ENCODE measurements at regions not wholly inside any gene's neighbourhood (a gene's known extent, or its start where the extent isn't known, plus 50 kb on each side); places are given as distances from the start of the nearest gene placed in this dataset.

DNA sequence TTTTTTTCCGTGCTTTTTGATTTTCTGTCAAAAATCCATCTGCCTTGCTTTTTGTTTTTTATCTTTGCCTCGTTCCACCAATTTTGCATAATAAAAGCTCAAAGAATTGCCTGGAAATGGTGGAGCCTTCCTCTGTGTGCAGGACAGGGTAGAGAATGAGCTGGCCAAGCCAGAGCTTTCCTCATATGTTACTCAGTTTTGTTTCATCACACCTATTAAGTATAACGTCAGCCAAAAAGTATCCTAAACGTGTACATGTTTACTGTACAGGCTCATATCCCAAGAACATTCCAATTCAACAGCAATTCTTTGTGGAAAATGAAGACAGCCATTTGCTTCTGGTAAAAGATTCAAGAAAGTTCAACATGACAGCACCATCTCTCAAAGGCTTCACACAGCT lies 191.2 kb upstream of the LMNTD1 start:
- 73 to 91% (median 83%) methylated on average over 4 of the region's 4 CpGs for WGBS, 5 donors
- no peak overlapping the region for H3K27ac ChIP-seq
- no peak for TF ChIP-seq POLR2AphosphoS5 (IDR thresholded peaks at IDR 0.05)
- no peak for TF ChIP-seq POLR2A (IDR thresholded peaks at IDR 0.05)
- TF ChIP-seq CTCF (IDR thresholded peaks at IDR 0.05 in 8 of 11, conservative IDR thresholded peaks at IDR 0.05 in 3 of 11) = no peak
- no peaks in the 10 kb centered on the region for H3K4me1 ChIP-seq
- no peak overlapping the region for H3K4me3 ChIP-seq
- intact Hi-C loops (cut with DNase I; ENCODE audit: low total_unique reads) = no loop called here
- H3K27me3 ChIP-seq (replicated peaks in 1 of 7) = no peaks in the 10 kb centered on the region
- no peaks in the 10 kb centered on the region for H3K9me3 ChIP-seq
- H3K36me3 ChIP-seq = no peaks in the 10 kb centered on the region
- no peak for DNase-seq

GRCh38 chr12:25745281-25745680 lies 192.2 kb upstream of the LMNTD1 start:
- no peaks in the 10 kb centered on the region for H3K9me3 ChIP-seq
- intact Hi-C loops (cut with DNase I; ENCODE audit: low total_unique reads) = no loop called here
- TF ChIP-seq CTCF (IDR thresholded peaks at IDR 0.05 in 8 of 11, conservative IDR thresholded peaks at IDR 0.05 in 3 of 11) = no peak
- no peak for TF ChIP-seq POLR2AphosphoS5 (IDR thresholded peaks at IDR 0.05)
- TF ChIP-seq POLR2A (IDR thresholded peaks at IDR 0.05) = no peak
- DNase-seq = no peak
- no peak overlapping the region for H3K4me3 ChIP-seq
- no peaks in the 10 kb centered on the region for H3K36me3 ChIP-seq
- H3K27ac ChIP-seq = no peak overlapping the region
- WGBS, 5 donors = 60 to 76% (median 72%) methylated on average over 2 of the region's 2 CpGs
- no peaks in the 10 kb centered on the region for H3K4me1 ChIP-seq
- no peaks in the 10 kb centered on the region for H3K27me3 ChIP-seq (replicated peaks in 1 of 7)

- TF ChIP-seq CTCF (IDR thresholded peaks at IDR 0.05 in 8 of 11, conservative IDR thresholded peaks at IDR 0.05 in 3 of 11) (no peak), POLR2AphosphoS5 (IDR thresholded peaks at IDR 0.05) (no peak), POLR2A (IDR thresholded peaks at IDR 0.05) (no peak)
- no peaks in the 10 kb centered on the region for H3K4me1 ChIP-seq
- DNase-seq = no peak
- H3K27ac ChIP-seq = no peak overlapping the region
- H3K9me3 ChIP-seq = no peaks in the 10 kb centered on the region
- intact Hi-C loops (cut with DNase I; ENCODE audit: low total_unique reads) = no loop called here
- no peaks in the 10 kb centered on the region for H3K36me3 ChIP-seq
- H3K4me3 ChIP-seq = no peak overlapping the region
- H3K27me3 ChIP-seq (replicated peaks in 1 of 7) = no peaks in the 10 kb centered on the region
Observed at GRCh38 chr12:25746131-25746530, 193.0 kb upstream of the LMNTD1 start.

GRCh38 chr12:25752710-25753309 lies 199.7 kb upstream of the LMNTD1 start:
- H3K4me3 ChIP-seq = no peak overlapping the region
- no peak for DNase-seq
- H3K36me3 ChIP-seq = no peaks in the 10 kb centered on the region
- H3K9me3 ChIP-seq = no peaks in the 10 kb centered on the region
- H3K4me1 ChIP-seq = no peaks in the 10 kb centered on the region
- WGBS, 5 donors = 67 to 91% (median 83%) methylated on average over 1 of the region's 1 CpG
- no peak overlapping the region for H3K27ac ChIP-seq
- TF ChIP-seq CTCF (IDR thresholded peaks at IDR 0.05 in 8 of 11, conservative IDR thresholded peaks at IDR 0.05 in 3 of 11) (no peak), POLR2A (IDR thresholded peaks at IDR 0.05) (no peak), POLR2AphosphoS5 (IDR thresholded peaks at IDR 0.05) (no peak)
- intact Hi-C loops (cut with DNase I; ENCODE audit: low total_unique reads) = no loop called here
- H3K27me3 ChIP-seq (replicated peaks in 1 of 7) = no peaks in the 10 kb centered on the region

Measured in spleen (tissue), 11 donors.